DOHH2 (cell line): ENCODE measurements at regions not wholly inside any gene's neighbourhood (a gene's known extent, or its start where the extent isn't known, plus 50 kb on each side); places are given as distances from the start of the nearest gene placed in this dataset.

ENCODE experiments used
- EZH2phosphoT487 ChIP-seq: fragments of 200-600 bp; sonication (generic); IDR thresholded peaks from 2 replicates; pipeline ENCODE4 v1.6.1; 2017; ENCODE audit warnings: borderline replicate concordance, mild to moderate bottlenecking, antibody characterized with exemption, low read length, moderate library complexity, mixed read lengths
- TF ChIP-seq, protein P1 (sequence below): fragments of 200-600 bp; sonication (generic); IDR thresholded peaks from one replicate; pipeline ENCODE4 v1.5.1; 2014; ENCODE audit warnings: antibody characterized with exemption, mild to moderate bottlenecking, low read depth, low read length; ENCODE audit not compliant: poor library complexity, severe bottlenecking

DNA sequence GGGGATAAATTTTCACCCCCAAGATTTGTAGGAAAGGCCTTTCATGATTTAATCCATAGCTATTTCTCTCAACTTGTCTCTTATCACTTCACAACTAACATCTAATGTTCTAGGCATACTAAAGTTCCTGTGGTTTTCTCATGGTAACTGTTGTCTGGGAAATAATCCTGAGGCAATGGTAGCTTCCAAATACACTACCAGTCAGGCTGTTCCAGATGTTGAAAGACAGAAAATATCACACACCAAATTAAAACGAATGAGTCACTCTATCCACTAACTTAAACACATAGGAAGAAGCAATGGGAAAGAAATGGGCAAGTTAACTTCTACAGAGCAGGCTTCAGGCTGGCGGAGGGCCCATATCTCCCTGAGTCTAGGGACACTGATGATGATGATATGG lies 77.7 kb upstream of the MYO16 start:
- TF ChIP-seq, protein P1, sequence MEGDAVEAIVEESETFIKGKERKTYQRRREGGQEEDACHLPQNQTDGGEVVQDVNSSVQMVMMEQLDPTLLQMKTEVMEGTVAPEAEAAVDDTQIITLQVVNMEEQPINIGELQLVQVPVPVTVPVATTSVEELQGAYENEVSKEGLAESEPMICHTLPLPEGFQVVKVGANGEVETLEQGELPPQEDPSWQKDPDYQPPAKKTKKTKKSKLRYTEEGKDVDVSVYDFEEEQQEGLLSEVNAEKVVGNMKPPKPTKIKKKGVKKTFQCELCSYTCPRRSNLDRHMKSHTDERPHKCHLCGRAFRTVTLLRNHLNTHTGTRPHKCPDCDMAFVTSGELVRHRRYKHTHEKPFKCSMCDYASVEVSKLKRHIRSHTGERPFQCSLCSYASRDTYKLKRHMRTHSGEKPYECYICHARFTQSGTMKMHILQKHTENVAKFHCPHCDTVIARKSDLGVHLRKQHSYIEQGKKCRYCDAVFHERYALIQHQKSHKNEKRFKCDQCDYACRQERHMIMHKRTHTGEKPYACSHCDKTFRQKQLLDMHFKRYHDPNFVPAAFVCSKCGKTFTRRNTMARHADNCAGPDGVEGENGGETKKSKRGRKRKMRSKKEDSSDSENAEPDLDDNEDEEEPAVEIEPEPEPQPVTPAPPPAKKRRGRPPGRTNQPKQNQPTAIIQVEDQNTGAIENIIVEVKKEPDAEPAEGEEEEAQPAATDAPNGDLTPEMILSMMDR: no peak
- TF ChIP-seq EZH2phosphoT487: no peak
